ENCODE measurements at regions not wholly inside any gene's neighbourhood (a gene's known extent, or its start where the extent isn't known, plus 50 kb on each side); places are given as distances from the start of the nearest gene placed in this dataset.
"Not testable (repeated sequence)": the region's sequence is repeated elsewhere in the genome, so short reads cannot be mapped to it uniquely, and the experiment has no call there.

DNA sequence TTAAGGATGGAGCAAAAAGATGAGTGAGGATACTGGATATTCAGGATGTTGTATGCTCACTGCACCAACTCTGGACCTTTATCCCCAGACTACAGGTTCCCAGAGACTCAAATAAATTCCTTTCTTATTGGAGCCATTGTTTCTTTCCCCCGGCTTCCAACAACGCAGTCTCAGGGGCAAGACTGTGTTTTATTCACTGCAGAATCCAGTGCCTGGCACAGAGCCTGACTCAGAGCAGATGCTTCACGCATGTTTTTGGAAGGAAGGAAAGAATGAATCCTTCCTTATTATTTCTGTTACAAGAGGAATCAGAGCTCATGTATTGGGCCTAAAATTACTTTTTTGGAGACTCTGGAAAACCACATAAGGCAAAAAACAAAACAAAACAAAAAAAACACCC is 96.0 kb upstream of the VGLL4 start:
- Mint-ChIP-seq H3K27me3 (no peaks in the 10 kb centered on the region), H3K27ac (no peak overlapping the region), H3K36me3 (no peaks in the 10 kb centered on the region), H3K4me1 (peaks cover 5% of the 10 kb centered on the region), H3K9me3 (no peaks in the 10 kb centered on the region), H3K4me3 (no peak overlapping the region)
- DNase-seq = no peak
- no peak for ATAC-seq (ENCODE audit: low read depth)
- POLR2A ChIA-PET = no interaction called here

- H3K27ac Mint-ChIP-seq = no peak overlapping the region
- H3K4me3 Mint-ChIP-seq = no peak overlapping the region
- H3K36me3 Mint-ChIP-seq = no peaks in the 10 kb centered on the region
- no peaks in the 10 kb centered on the region for H3K27me3 Mint-ChIP-seq
- POLR2A ChIA-PET = no interaction called here
- ATAC-seq (ENCODE audit: low read depth) = no peak
- no peak for DNase-seq
- H3K9me3 Mint-ChIP-seq = no peaks in the 10 kb centered on the region
- peaks cover 5% of the 10 kb centered on the region for H3K4me1 Mint-ChIP-seq
These were observed 95.4 kb upstream of the VGLL4 start for GRCh38 chr3:11739123-11739522.

DNA sequence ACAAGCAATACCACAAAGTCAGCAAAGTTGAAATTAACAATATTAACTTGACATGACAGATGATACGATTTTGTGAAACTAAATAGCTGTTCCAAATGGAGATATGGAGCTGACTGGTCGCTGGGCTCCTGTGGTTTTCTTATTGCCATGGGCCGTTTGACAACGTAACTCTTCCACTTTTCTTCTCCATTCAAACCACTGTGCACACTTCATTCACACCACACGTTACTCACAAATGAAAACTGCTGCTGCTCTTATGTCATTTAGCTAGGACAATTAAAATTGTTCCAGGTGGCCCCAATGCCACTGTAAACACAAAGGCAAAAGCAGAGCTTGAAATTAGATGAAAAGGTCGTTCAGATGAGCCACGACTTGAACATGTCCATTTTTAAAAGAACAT is 94.0 kb upstream of the VGLL4 start:
- POLR2A ChIA-PET = no interaction called here
- Mint-ChIP-seq H3K27me3 (no peaks in the 10 kb centered on the region), H3K9me3 (no peaks in the 10 kb centered on the region), H3K27ac (no peak overlapping the region), H3K4me1 (peaks cover 5% of the 10 kb centered on the region), H3K4me3 (no peak overlapping the region), H3K36me3 (no peaks in the 10 kb centered on the region)
- no peak for ATAC-seq (ENCODE audit: low read depth)
- DNase-seq = no peak

DNA sequence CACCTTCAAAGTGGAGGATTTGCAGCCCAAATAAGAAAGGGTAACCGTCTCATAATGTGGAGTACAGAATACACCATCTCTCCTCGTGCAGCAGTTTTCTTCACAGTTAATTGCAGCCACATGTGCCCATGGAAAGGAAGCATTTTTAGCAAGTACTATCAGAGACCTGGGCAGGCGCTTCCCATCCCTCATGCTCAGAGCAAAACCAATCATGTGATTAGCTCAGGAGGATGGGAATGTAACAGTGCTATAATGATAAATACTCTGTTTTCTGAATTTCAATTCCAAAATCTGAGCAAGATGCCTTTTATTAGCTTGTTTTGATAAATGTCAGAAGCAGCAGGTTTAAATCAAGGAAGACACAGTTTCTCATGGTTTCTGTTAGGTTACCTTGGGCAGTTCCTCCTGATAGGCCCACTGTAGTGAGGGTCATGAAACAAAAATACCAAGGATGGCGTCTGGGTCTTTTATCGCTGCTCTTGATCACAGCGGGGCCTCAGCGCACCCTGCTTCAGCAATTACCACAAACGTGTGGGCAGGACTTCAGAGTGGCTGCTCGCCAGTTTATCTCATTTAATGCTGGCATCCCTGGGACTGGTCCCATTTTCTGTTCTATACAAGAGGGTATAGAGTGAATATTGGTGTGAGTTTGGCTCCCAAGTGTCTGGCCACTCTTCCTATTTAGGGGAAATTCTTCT is 92.6 kb upstream of the VGLL4 start:
- Mint-ChIP-seq H3K36me3 (no peaks in the 10 kb centered on the region), H3K27ac (no peak overlapping the region), H3K4me1 (peaks cover 5% of the 10 kb centered on the region), H3K4me3 (no peak overlapping the region), H3K9me3 (no peaks in the 10 kb centered on the region), H3K27me3 (no peaks in the 10 kb centered on the region)
- POLR2A ChIA-PET = no interaction called here
- ATAC-seq (ENCODE audit: low read depth) (no peak), DNase-seq (no peak)

GRCh38 chr3:11735638-11736037 is 91.9 kb upstream of the VGLL4 start:
- POLR2A ChIA-PET = interaction anchor here (1.1 kb wide), 1 partner anchor 35 kb away, joined by 3 read pairs; no protein-coding TSS in a partner anchor
- Mint-ChIP-seq H3K36me3 (no peaks in the 10 kb centered on the region), H3K4me3 (no peak overlapping the region), H3K27ac (no peak overlapping the region), H3K27me3 (no peaks in the 10 kb centered on the region), H3K9me3 (no peaks in the 10 kb centered on the region), H3K4me1 (peaks cover 5% of the 10 kb centered on the region)
- DNase-seq (no peak), ATAC-seq (ENCODE audit: low read depth) (no peak)

- not testable (repeated sequence) for ATAC-seq (ENCODE audit: low read depth); DNase-seq; H3K9me3 Mint-ChIP-seq; H3K4me1 Mint-ChIP-seq; H3K27ac Mint-ChIP-seq; H3K36me3 Mint-ChIP-seq; H3K27me3 Mint-ChIP-seq; H3K4me3 Mint-ChIP-seq
- POLR2A ChIA-PET = interaction anchor here (1.1 kb wide), 1 partner anchor 35 kb away, joined by 3 read pairs; no protein-coding TSS in a partner anchor
These were observed 91.4 kb upstream of the VGLL4 start for GRCh38 chr3:11735111-11735510.

GRCh38 chr3:11733914-11734313 is 90.2 kb upstream of the VGLL4 start:
- POLR2A ChIA-PET = interaction anchor here (0.5 kb wide), 1 partner anchor 10 kb away, joined by 3 read pairs; no protein-coding TSS in a partner anchor
- ATAC-seq (ENCODE audit: low read depth) (no peak), DNase-seq (no peak)
- Mint-ChIP-seq H3K4me3 (no peak overlapping the region), H3K36me3 (no peaks in the 10 kb centered on the region), H3K4me1 (peaks cover 5% of the 10 kb centered on the region), H3K27me3 (peaks cover 5% of the 10 kb centered on the region), H3K27ac (no peak overlapping the region), H3K9me3 (no peaks in the 10 kb centered on the region)

GRCh38 chr3:11727207-11727606 is 83.5 kb upstream of the VGLL4 start:
- Mint-ChIP-seq H3K4me3 (no peak overlapping the region), H3K27me3 (peaks cover 26% of the 10 kb centered on the region), H3K27ac (no peak overlapping the region), H3K4me1 (peaks cover 5% of the 10 kb centered on the region), H3K36me3 (no peaks in the 10 kb centered on the region), H3K9me3 (no peaks in the 10 kb centered on the region)
- POLR2A ChIA-PET = interaction anchor here (0.7 kb wide), 1 partner anchor 70 kb away, joined by 4 read pairs; no protein-coding TSS in a partner anchor
- DNase-seq = no peak
- ATAC-seq (ENCODE audit: low read depth) = no peak

DNA sequence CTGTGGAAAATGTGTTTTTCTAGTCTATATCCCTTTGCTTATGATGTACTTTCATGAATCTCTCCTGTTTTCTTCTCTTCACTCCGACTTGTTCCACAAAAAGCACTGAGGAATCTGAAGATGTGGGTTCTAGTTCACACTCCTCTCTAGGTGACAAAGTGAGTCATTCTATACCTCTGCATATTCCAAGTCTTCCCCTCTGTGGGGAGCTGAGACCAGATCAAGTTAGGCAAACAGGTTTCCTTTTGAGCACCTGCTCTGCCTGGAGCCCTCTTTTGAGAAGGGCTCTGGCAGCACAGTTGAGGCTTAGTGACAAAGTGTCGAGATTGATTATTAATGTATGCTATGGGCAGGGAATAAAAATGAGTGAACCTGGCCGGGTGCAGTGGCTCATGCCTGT is 82.4 kb upstream of the VGLL4 start:
- DNase-seq (no peak), ATAC-seq (ENCODE audit: low read depth) (no peak)
- Mint-ChIP-seq H3K4me3 (no peak overlapping the region), H3K27me3 (peaks cover 32% of the 10 kb centered on the region), H3K4me1 (peaks cover 5% of the 10 kb centered on the region), H3K36me3 (no peaks in the 10 kb centered on the region), H3K9me3 (no peaks in the 10 kb centered on the region), H3K27ac (no peak overlapping the region)
- POLR2A ChIA-PET = no interaction called here

- POLR2A ChIA-PET; H3K9me3 Mint-ChIP-seq; ATAC-seq (ENCODE audit: low read depth); DNase-seq; H3K27ac Mint-ChIP-seq; H3K4me3 Mint-ChIP-seq; H3K36me3 Mint-ChIP-seq: not testable (repeated sequence)
- Mint-ChIP-seq H3K4me1 (peaks cover 11% of the 10 kb centered on the region), H3K27me3 (peaks cover 39% of the 10 kb centered on the region)
These were observed 81.6 kb upstream of the VGLL4 start for GRCh38 chr3:11725340-11725641.

- peaks cover 1% of the 10 kb centered on the region for H3K36me3 Mint-ChIP-seq
- no peak for ATAC-seq (ENCODE audit: low read depth)
- no peak overlapping the region for H3K27ac Mint-ChIP-seq
- DNase-seq = no peak
- H3K4me3 Mint-ChIP-seq = peak overlapping the region; percentile 17
- H3K9me3 Mint-ChIP-seq = no peaks in the 10 kb centered on the region
- peaks cover 38% of the 10 kb centered on the region for H3K27me3 Mint-ChIP-seq
- H3K4me1 Mint-ChIP-seq = peaks cover 11% of the 10 kb centered on the region
- POLR2A ChIA-PET = interaction anchor here (0.7 kb wide), 1 partner anchor 9 kb away, joined by 3 read pairs; no protein-coding TSS in a partner anchor
These were observed 81.1 kb upstream of the VGLL4 start for GRCh38 chr3:11724615-11725339.

GRCh38 chr3:11721479-11721878 is 77.8 kb upstream of the VGLL4 start:
- H3K27me3 Mint-ChIP-seq = peaks cover 35% of the 10 kb centered on the region
- peaks cover 1% of the 10 kb centered on the region for H3K36me3 Mint-ChIP-seq
- H3K4me3 Mint-ChIP-seq = no peak overlapping the region
- DNase-seq = no peak
- H3K4me1 Mint-ChIP-seq = peaks cover 23% of the 10 kb centered on the region
- H3K27ac Mint-ChIP-seq = no peak overlapping the region
- no peaks in the 10 kb centered on the region for H3K9me3 Mint-ChIP-seq
- no peak for ATAC-seq (ENCODE audit: low read depth)
- POLR2A ChIA-PET = no interaction called here

DNA sequence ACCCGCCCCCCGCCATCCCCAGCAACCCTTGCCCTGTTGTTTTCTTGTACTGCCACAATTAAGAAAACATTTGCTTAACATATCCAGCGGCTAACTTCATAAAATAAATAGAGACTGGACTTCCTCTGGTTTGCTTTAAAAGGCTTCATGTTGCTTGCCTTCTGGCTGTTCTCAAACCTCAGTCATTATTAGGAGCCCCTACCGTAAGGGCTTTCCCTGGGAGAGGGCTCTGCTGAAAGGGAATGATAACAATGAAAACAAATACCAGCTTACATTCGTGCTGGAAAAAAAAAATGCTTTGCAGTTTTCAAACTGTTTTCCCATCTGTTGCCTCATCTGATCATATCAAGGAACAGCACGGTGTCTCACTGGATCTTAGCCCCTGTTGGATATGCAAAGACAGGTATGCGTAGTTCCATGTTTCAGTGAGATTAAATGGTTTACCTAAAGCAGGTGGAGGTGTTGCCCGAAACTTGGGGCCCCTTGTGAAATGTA is 77.2 kb upstream of the VGLL4 start:
- Mint-ChIP-seq H3K27ac (no peak overlapping the region), H3K9me3 (no peaks in the 10 kb centered on the region), H3K4me1 (peaks cover 23% of the 10 kb centered on the region), H3K27me3 (peaks cover 31% of the 10 kb centered on the region), H3K4me3 (peak overlapping the region; percentile 90), H3K36me3 (peaks cover 1% of the 10 kb centered on the region)
- DNase-seq (no peak), ATAC-seq (ENCODE audit: low read depth) (no peak)
- POLR2A ChIA-PET = no interaction called here

- Mint-ChIP-seq H3K4me3 (peak overlapping the region; percentile 90), H3K36me3 (peaks cover 1% of the 10 kb centered on the region), H3K27ac (peak overlapping the region; percentile 73), H3K9me3 (no peaks in the 10 kb centered on the region), H3K27me3 (peaks cover 26% of the 10 kb centered on the region), H3K4me1 (peaks cover 23% of the 10 kb centered on the region)
- POLR2A ChIA-PET = no interaction called here
- peak; percentile 53 for ATAC-seq (ENCODE audit: low read depth)
- DNase-seq = peak; percentile 59
These were observed 76.7 kb upstream of the VGLL4 start for GRCh38 chr3:11720304-11720898.
